Stomach (tissue), 4 donors: ENCODE measurements at regions not wholly inside any gene's neighbourhood (a gene's known extent, or its start where the extent isn't known, plus 50 kb on each side); places are given as distances from the start of the nearest gene placed in this dataset.

Source experiments
- POLR2AphosphoS5 ChIP-seq, 3 donors: sonication (generic); formaldehyde crosslinking; IDR thresholded peaks; one replicate each; pipeline ENCODE4 v1.6.1; 2016; ENCODE audit warnings: antibody characterized with exemption in 3 of 3
- TF ChIP-seq, protein P1 (sequence below), 7 experiments: fragments of 450-650 bp in 4 of 7; fragments of 200-600 bp in 3 of 7; sonication (generic) in 3 of 7; IDR thresholded peaks; one replicate each; pipeline ENCODE4 v1.5.1; 2016 to 2019; ENCODE audit warnings: antibody characterized with exemption in 7 of 7, control low read depth in 2 of 7, mild to moderate bottlenecking in 1 of 7

- TF ChIP-seq, protein P1, sequence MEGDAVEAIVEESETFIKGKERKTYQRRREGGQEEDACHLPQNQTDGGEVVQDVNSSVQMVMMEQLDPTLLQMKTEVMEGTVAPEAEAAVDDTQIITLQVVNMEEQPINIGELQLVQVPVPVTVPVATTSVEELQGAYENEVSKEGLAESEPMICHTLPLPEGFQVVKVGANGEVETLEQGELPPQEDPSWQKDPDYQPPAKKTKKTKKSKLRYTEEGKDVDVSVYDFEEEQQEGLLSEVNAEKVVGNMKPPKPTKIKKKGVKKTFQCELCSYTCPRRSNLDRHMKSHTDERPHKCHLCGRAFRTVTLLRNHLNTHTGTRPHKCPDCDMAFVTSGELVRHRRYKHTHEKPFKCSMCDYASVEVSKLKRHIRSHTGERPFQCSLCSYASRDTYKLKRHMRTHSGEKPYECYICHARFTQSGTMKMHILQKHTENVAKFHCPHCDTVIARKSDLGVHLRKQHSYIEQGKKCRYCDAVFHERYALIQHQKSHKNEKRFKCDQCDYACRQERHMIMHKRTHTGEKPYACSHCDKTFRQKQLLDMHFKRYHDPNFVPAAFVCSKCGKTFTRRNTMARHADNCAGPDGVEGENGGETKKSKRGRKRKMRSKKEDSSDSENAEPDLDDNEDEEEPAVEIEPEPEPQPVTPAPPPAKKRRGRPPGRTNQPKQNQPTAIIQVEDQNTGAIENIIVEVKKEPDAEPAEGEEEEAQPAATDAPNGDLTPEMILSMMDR (IDR thresholded peaks at IDR 0.05) = no peak
- TF ChIP-seq POLR2AphosphoS5 (IDR thresholded peaks at IDR 0.05) = no peak
These were observed 54.2 kb upstream of the ZNF32 start for GRCh38 chr10:43702936-43703281.
